IMR-90 (cell line): ENCODE measurements at regions not wholly inside any gene's neighbourhood (a gene's known extent, or its start where the extent isn't known, plus 50 kb on each side); places are given as distances from the start of the nearest gene placed in this dataset.

Experiments used
- ATAC-seq: fragments of 200-7000 bp; cut with Tn5 transposase; 2 replicates; pipeline ENCODE4 v1.9.1; 2020; ENCODE audit warnings: low read depth, mild to moderate bottlenecking, moderate library complexity
- BruUV-seq: library from RNA; stranded (reverse); fragments of 400-500 nt; replicated peaks from 2 replicates; lab custom pipeline; 2021; lab: Mats Ljungman, UMichigan
- CTCF ChIA-PET: fragments of 300-600 bp; formaldehyde crosslinking; extraction: SDS; loops from one replicate; lab custom pipeline; 2021; ENCODE audit warnings: antibody characterized with exemption; lab: Yijun Ruan, JAX
- POLR2A ChIA-PET: fragments of 300-600 bp; sonication (Branson Sonifier 250); formaldehyde crosslinking; loops from one replicate; lab custom pipeline; 2022; ENCODE audit warnings: antibody characterized with exemption; ENCODE audit not compliant: unreplicated experiment; lab: Charles Lee
- DNase-seq: peaks from one replicate; pipeline ENCODE4 v3.0.0; 2013
- H2AFZ ChIP-seq: replicated peaks from 2 replicates; pipeline ENCODE3; 2013; ENCODE audit warnings: low read length, mild to moderate bottlenecking; ENCODE audit not compliant: poor library complexity
- H2AK5ac ChIP-seq: 2 replicates; pipeline ENCODE4 v1.6.1; 2013; ENCODE audit warnings: low read depth, low read length, inconsistent platforms
- H2AK9ac ChIP-seq: replicated peaks from 2 replicates; pipeline ENCODE3; 2013; ENCODE audit warnings: mild to moderate bottlenecking, low read depth, low read length, moderate library complexity; ENCODE audit not compliant: poor library complexity
- H2BK120ac ChIP-seq: 2 replicates; pipeline ENCODE4 v1.6.1; 2013; ENCODE audit warnings: low read depth, low read length, inconsistent platforms
- H2BK15ac ChIP-seq: 3 replicates; pipeline ENCODE4 v1.6.1; 2013; ENCODE audit warnings: low read depth, low read length, inconsistent platforms
- H2BK20ac ChIP-seq: 2 replicates; pipeline ENCODE4 v1.6.1; 2013; ENCODE audit warnings: low read depth, mild to moderate bottlenecking, inconsistent platforms, low read length, moderate library complexity
- H2BK5ac ChIP-seq: 2 replicates; pipeline ENCODE4 v1.6.1; 2013; ENCODE audit warnings: mild to moderate bottlenecking, low read depth, low read length, inconsistent platforms; ENCODE audit not compliant: poor library complexity, severe bottlenecking
- H3K14ac ChIP-seq: replicated peaks from 2 replicates; pipeline ENCODE4 v1.6.1; 2013; ENCODE audit warnings: low read depth, low read length, inconsistent platforms
- H3K18ac ChIP-seq: 2 replicates; pipeline ENCODE4 v1.6.1; 2013; ENCODE audit warnings: low read depth, low read length, control low read depth
- H3K23ac ChIP-seq: 2 replicates; pipeline ENCODE4 v1.6.1; 2013; ENCODE audit warnings: low read depth, low read length, inconsistent platforms
- H3K27ac ChIP-seq: 2 replicates; pipeline ENCODE4 v1.5.1; 2013; ENCODE audit warnings: mild to moderate bottlenecking, control low read depth, low read length; ENCODE audit not compliant: insufficient read depth
- H3K27me3 ChIP-seq: 2 replicates; pipeline ENCODE4 v1.6.1; 2013; ENCODE audit warnings: low read length; ENCODE audit not compliant: control insufficient read depth, insufficient read depth
- H3K36me3 ChIP-seq: 2 replicates; pipeline ENCODE4 v1.6.1; 2013; ENCODE audit warnings: low read length, mixed read lengths; ENCODE audit not compliant: control insufficient read depth, insufficient read depth
- H3K4ac ChIP-seq: 2 replicates; pipeline ENCODE4 v1.6.1; 2013; ENCODE audit warnings: low read depth, low read length, inconsistent platforms
- H3K4me1 ChIP-seq: 2 replicates; pipeline ENCODE4 v1.6.1; 2013; ENCODE audit warnings: low read length, mixed read lengths; ENCODE audit not compliant: control insufficient read depth, insufficient read depth
- H3K4me2 ChIP-seq: 2 replicates; pipeline ENCODE4 v1.6.1; 2013; ENCODE audit warnings: low read depth, mild to moderate bottlenecking, control low read depth, low read length, moderate library complexity
- H3K4me3 ChIP-seq: 2 replicates; pipeline ENCODE4 v1.5.1; 2013; ENCODE audit warnings: low read depth, mild to moderate bottlenecking, control low read depth, low read length, moderate library complexity; ENCODE audit not compliant: insufficient read depth
- H3K56ac ChIP-seq: 2 replicates; pipeline ENCODE4 v1.6.1; 2013; ENCODE audit warnings: low read length, inconsistent platforms; ENCODE audit not compliant: insufficient read depth; ENCODE audit errors: extremely low read depth
- H3K79me1 ChIP-seq, 2 experiments: 2 replicates each; pipeline ENCODE4 v1.6.1; 2013; ENCODE audit warnings: low read length in 2 of 2, inconsistent platforms in 1 of 2, low read depth in 1 of 2
- H3K9ac ChIP-seq: 2 replicates; pipeline ENCODE4 v1.6.1; 2013; ENCODE audit warnings: low read depth, low read length, control low read depth
- H3K9me1 ChIP-seq: 2 replicates; pipeline ENCODE4 v1.6.1; 2013; ENCODE audit warnings: low read length, inconsistent platforms; ENCODE audit not compliant: insufficient read depth
- H3K9me3 ChIP-seq: 2 replicates; pipeline ENCODE4 v1.6.1; 2013; ENCODE audit warnings: low read length; ENCODE audit not compliant: control insufficient read depth, insufficient read depth
- H4K20me1 ChIP-seq: 2 replicates; pipeline ENCODE4 v1.6.1; 2013; ENCODE audit warnings: low read length, inconsistent platforms; ENCODE audit not compliant: insufficient read depth
- H4K5ac ChIP-seq: 2 replicates; pipeline ENCODE4 v1.6.1; 2013; ENCODE audit warnings: mild to moderate bottlenecking, low read depth, low read length, control low read depth
- H4K8ac ChIP-seq, 2 experiments: 2 replicates each; pipeline ENCODE4 v1.6.1; 2013; ENCODE audit warnings: low read depth in 2 of 2, low read length in 2 of 2, control low read depth in 1 of 2, inconsistent platforms in 1 of 2
- H4K91ac ChIP-seq: 2 replicates; pipeline ENCODE4 v1.6.1; 2013; ENCODE audit warnings: low read depth, low read length, inconsistent platforms; ENCODE audit not compliant: insufficient read depth
- BHLHE40 ChIP-seq: fragments of 150-350 bp; IDR thresholded peaks from 2 replicates; pipeline ENCODE4 v1.6.1; 2016; ENCODE audit warnings: mild to moderate bottlenecking, low read depth, low read length
- CEBPB ChIP-seq: IDR thresholded peaks from 2 replicates; pipeline ENCODE4 v1.6.1; 2012; ENCODE audit warnings: low read depth, low read length, improper control_type of control experiment
- CHD1 ChIP-seq: IDR thresholded peaks from 2 replicates; pipeline ENCODE4 v1.6.1; 2012; ENCODE audit warnings: low read depth, low read length, improper control_type of control experiment
- CTCF ChIP-seq: conservative IDR thresholded peaks from 2 replicates; pipeline ENCODE4 v1.5.1; 2012; ENCODE audit warnings: mild to moderate bottlenecking, low read depth, low read length, improper control_type of control experiment
- ELK1 ChIP-seq: fragments of 150-350 bp; IDR thresholded peaks from 2 replicates; pipeline ENCODE4 v1.6.1; 2016; ENCODE audit warnings: low read depth, mild to moderate bottlenecking, low read length, moderate library complexity, borderline replicate concordance
- FOS ChIP-seq: fragments of 150-350 bp; IDR thresholded peaks from 2 replicates; pipeline ENCODE4 v1.6.1; 2016; ENCODE audit warnings: low read depth, low read length
- MAFK ChIP-seq: IDR thresholded peaks from 2 replicates; pipeline ENCODE4 v1.6.1; 2012; ENCODE audit warnings: low read depth, low read length, improper control_type of control experiment
- MAZ ChIP-seq: IDR thresholded peaks from 2 replicates; pipeline ENCODE4 v1.6.1; 2012; ENCODE audit warnings: low read depth, mild to moderate bottlenecking, low read length, improper control_type of control experiment, moderate library complexity, borderline replicate concordance
- MXI1 ChIP-seq: IDR thresholded peaks from 2 replicates; pipeline ENCODE4 v1.6.1; 2012; ENCODE audit warnings: low read depth, mild to moderate bottlenecking, low read length, moderate library complexity, borderline replicate concordance
- NFE2L2 ChIP-seq: fragments of 150-350 bp; IDR thresholded peaks from 2 replicates; pipeline ENCODE4 v1.6.1; 2016; ENCODE audit warnings: low read depth, mild to moderate bottlenecking, low read length
- POLR2A ChIP-seq: IDR thresholded peaks from 2 replicates; pipeline ENCODE4 v1.6.1; 2012; ENCODE audit warnings: mild to moderate bottlenecking, low read depth, low read length
- RAD21 ChIP-seq: IDR thresholded peaks from 2 replicates; pipeline ENCODE4 v1.6.1; 2012; ENCODE audit warnings: low read length, improper control_type of control experiment
- RCOR1 ChIP-seq: IDR thresholded peaks from 2 replicates; pipeline ENCODE4 v1.6.1; 2012; ENCODE audit warnings: mild to moderate bottlenecking, low read length, improper control_type of control experiment; ENCODE audit not compliant: insufficient replicate concordance
- RFX5 ChIP-seq: IDR thresholded peaks from 2 replicates; pipeline ENCODE4 v1.8.0; 2012; ENCODE audit warnings: low read depth, mild to moderate bottlenecking, low read length, moderate library complexity
- SMC3 ChIP-seq: fragments of 150-350 bp; IDR thresholded peaks from 2 replicates; pipeline ENCODE4 v1.6.1; 2016; ENCODE audit warnings: low read depth, mild to moderate bottlenecking, antibody characterized with exemption, low read length, moderate library complexity
- USF2 ChIP-seq: fragments of 150-350 bp; IDR thresholded peaks from 2 replicates; pipeline ENCODE4 v1.6.1; 2017; ENCODE audit warnings: mild to moderate bottlenecking, antibody characterized with exemption, low read length, low read depth
- WGBS, 2 experiments: methylation state at CpG; one replicate each; pipeline versions ENCODE4 v1.1.5 to v1.1.7; 2013; ENCODE audit warnings: missing lambda C conversion rate in 2 of 2; ENCODE audit not compliant: insufficient read length in 1 of 2; ENCODE audit errors: extremely low coverage in 2 of 2; 5-methylcytosine and 5-hydroxymethylcytosine counted together
- dilution Hi-C: fragments of 300-500 bp; cut with HindIII; formaldehyde crosslinking; loops from one replicate; pipeline ENCODE4 v1.14.3; 2018; ENCODE audit warnings: low sequenced_read_pairs; ENCODE audit not compliant: unreplicated experiment
- in situ Hi-C: fragments of 300-500 bp; cut with MboI; formaldehyde crosslinking; loops from 3 replicates; pipeline ENCODE4 v1.14.3; 2019; ENCODE audit warnings: low sequenced_read_pairs, inconsistent platforms, mixed read lengths
- intact Hi-C: fragments of 100-400 bp; cut with micrococcal nuclease; formaldehyde crosslinking; loops from 2 replicates; pipeline ENCODE4 v1.10.0; 2022

- H3K36me3 ChIP-seq, result no peaks in the 10 kb centered on the region
- ChIA-PET POLR2A (no interaction called here), CTCF (interaction anchor here (1.0 kb wide), 1 partner anchor 16 kb away, joined by 3 read pairs; no protein-coding TSS in a partner anchor)
- no peak overlapping the region for H2BK120ac ChIP-seq
- no peak overlapping the region for H3K23ac ChIP-seq
- TF ChIP-seq CEBPB (no peak), CHD1 (no peak), FOS (no peak), BHLHE40 (no peak), NFE2L2 (no peak), POLR2A (no peak), USF2 (no peak), RAD21 (no peak), MXI1 (no peak), CTCF (no peak), ELK1 (no peak), MAZ (no peak), RCOR1 (no peak), RFX5 (no peak), MAFK (no peak), SMC3 (no peak)
- no peak overlapping the region for H4K8ac ChIP-seq
- no peaks in the 10 kb centered on the region for H3K79me1 ChIP-seq
- no TSS peak for BruUV-seq
- no peak overlapping the region for H2AK9ac ChIP-seq
- no peak overlapping the region for H2BK15ac ChIP-seq
- H3K14ac ChIP-seq, result no peak overlapping the region
- H3K27ac ChIP-seq, result no peak overlapping the region
- no peak overlapping the region for H3K56ac ChIP-seq
- no peak overlapping the region for H3K4ac ChIP-seq
- peaks cover 2% of the 10 kb centered on the region; the same call in 1 of the 2 replicates for H3K9me3 ChIP-seq
- H4K91ac ChIP-seq, result no peak overlapping the region
- no peak overlapping the region for H2BK5ac ChIP-seq
- ATAC-seq (no peak), DNase-seq (no peak)
- H3K9ac ChIP-seq, result no peak overlapping the region
- no peak overlapping the region for H4K5ac ChIP-seq
- no peaks in the 10 kb centered on the region for H3K4me1 ChIP-seq
- H3K27me3 ChIP-seq, result no peaks in the 10 kb centered on the region
- intact Hi-C loops (no loop called here), dilution Hi-C loops (no loop called here), in situ Hi-C loops (no loop called here)
- no peak overlapping the region for H2AFZ ChIP-seq
- no peak overlapping the region for H3K4me2 ChIP-seq
- no peak overlapping the region for H2AK5ac ChIP-seq
- 90% methylated on average over 2 of the region's 9 CpGs; no CpG with 5 or more reads in 1 of the 2 experiments for WGBS, 2 experiments
- H2BK20ac ChIP-seq, result no peak overlapping the region
- H3K9me1 ChIP-seq, result no peaks in the 10 kb centered on the region
- H3K18ac ChIP-seq, result no peak overlapping the region
- H4K20me1 ChIP-seq, result no peaks in the 10 kb centered on the region
- H3K4me3 ChIP-seq, result no peak overlapping the region
These were observed 50.2 kb upstream of the MAP9 start for GRCh38 chr4:155426953-155427352.
